ENCODE measurements at regions not wholly inside any gene's neighbourhood (a gene's known extent, or its start where the extent isn't known, plus 50 kb on each side); places are given as distances from the start of the nearest gene placed in this dataset.

DNA sequence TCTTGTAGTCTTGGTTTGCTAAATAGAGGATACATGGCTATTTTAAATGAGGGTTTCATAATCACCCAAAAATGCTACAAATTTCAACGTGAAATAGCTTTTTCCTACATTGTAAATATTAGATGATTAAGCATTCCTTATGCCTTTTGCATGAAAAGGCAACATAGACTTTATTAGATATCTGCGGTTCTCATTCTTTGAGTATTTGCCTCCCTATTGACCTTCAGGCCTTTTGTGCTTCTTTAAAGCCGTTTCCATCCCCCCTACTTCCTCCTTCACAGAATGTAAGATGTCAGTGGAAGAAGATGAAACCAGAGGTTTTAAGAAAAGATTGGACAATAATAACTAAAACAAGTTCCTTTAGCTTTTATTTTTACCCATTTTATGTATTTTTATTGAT, 144.1 kb downstream of the UBE2E3 start:
- 0 out of 3 replicates have a peak, but pooled peaks have one; percentile 25 for ATAC-seq (ENCODE audit: insufficient read depth, low read depth)
- Histone ChIP-seq H3K4me2 (ENCODE audit: insufficient read depth, low read length) (peak overlapping the region; percentile 70), H3K27me3 (ENCODE audit: insufficient read depth, low read length, poor library complexity) (no peaks in the 10 kb centered on the region), H3K9me3 (ENCODE audit: insufficient read depth, low read length, severe bottlenecking) (no peaks in the 10 kb centered on the region), H3K4me3 (ENCODE audit: low read depth in 1 of 2, low read length in 2 of 2) (peak overlapping the region; percentile 8 to 55; a peak in 3 of 4 replicates), H3K4me1 (ENCODE audit: insufficient read depth, low read length) (peaks cover 49% of the 10 kb centered on the region), H4K20me1 (ENCODE audit: insufficient read depth, low read length) (no peaks in the 10 kb centered on the region), H3K36me3 (ENCODE audit: insufficient read depth, low read length) (no peaks in the 10 kb centered on the region; the same call in 1 of the 2 replicates), H3K27ac (ENCODE audit: low read length) (peak overlapping the region; percentile 98), H3K9ac (ENCODE audit: low read depth, low read length) (peak overlapping the region; percentile 62), H3K79me2 (ENCODE audit: insufficient read depth, low read length) (peaks cover 41% of the 10 kb centered on the region), H2AFZ (ENCODE audit: low read depth, low read length) (peak overlapping the region; percentile 78)
- DNase-seq = no peak
- TF ChIP-seq, protein P1, sequence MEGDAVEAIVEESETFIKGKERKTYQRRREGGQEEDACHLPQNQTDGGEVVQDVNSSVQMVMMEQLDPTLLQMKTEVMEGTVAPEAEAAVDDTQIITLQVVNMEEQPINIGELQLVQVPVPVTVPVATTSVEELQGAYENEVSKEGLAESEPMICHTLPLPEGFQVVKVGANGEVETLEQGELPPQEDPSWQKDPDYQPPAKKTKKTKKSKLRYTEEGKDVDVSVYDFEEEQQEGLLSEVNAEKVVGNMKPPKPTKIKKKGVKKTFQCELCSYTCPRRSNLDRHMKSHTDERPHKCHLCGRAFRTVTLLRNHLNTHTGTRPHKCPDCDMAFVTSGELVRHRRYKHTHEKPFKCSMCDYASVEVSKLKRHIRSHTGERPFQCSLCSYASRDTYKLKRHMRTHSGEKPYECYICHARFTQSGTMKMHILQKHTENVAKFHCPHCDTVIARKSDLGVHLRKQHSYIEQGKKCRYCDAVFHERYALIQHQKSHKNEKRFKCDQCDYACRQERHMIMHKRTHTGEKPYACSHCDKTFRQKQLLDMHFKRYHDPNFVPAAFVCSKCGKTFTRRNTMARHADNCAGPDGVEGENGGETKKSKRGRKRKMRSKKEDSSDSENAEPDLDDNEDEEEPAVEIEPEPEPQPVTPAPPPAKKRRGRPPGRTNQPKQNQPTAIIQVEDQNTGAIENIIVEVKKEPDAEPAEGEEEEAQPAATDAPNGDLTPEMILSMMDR (IDR thresholded peaks at IDR 0.05; ENCODE audit: borderline replicate concordance, extremely low read depth, low read length, poor library complexity, severe bottlenecking) = no peak
- no peak for TF ChIP-seq EZH2 (IDR thresholded peaks at IDR 0.05; ENCODE audit: borderline replicate concordance, low read depth, low read length, severe bottlenecking)

DNA sequence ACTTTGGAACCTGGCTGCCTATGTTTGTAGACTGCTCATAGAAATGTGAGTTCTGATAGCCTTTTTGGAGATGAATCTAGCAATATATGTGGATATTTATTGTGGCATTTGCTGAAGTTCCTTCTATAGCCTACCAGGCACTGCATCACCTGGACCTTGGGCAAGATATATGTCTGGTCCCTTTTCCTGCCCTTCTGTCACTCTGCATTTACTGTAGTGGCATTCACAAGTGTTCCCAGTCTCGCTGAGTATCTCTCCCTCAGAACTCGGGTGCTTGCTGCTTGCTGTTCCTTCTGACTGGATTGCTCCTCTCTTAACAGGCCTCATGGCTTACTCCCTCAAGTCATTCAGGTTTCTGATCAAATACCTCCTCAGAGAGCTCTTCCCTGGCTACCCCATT, 145.0 kb downstream of the UBE2E3 start:
- TF ChIP-seq, protein P1 (IDR thresholded peaks at IDR 0.05; ENCODE audit: borderline replicate concordance, extremely low read depth, low read length, poor library complexity, severe bottlenecking) = no peak
- no peak for TF ChIP-seq EZH2 (IDR thresholded peaks at IDR 0.05; ENCODE audit: borderline replicate concordance, low read depth, low read length, severe bottlenecking)
- DNase-seq (no peak), ATAC-seq (ENCODE audit: insufficient read depth, low read depth) (no peak)
- Histone ChIP-seq H2AFZ (ENCODE audit: low read depth, low read length) (peak overlapping the region; percentile 78), H3K27ac (ENCODE audit: low read length) (peak overlapping the region; percentile 98), H3K4me3 (ENCODE audit: low read depth in 1 of 2, low read length in 2 of 2) (peak overlapping the region in 1 of 2 experiments; percentile 55; a peak in 3 of 4 replicates), H4K20me1 (ENCODE audit: insufficient read depth, low read length) (no peaks in the 10 kb centered on the region), H3K79me2 (ENCODE audit: insufficient read depth, low read length) (peaks cover 44% of the 10 kb centered on the region), H3K9me3 (ENCODE audit: insufficient read depth, low read length, severe bottlenecking) (no peaks in the 10 kb centered on the region), H3K4me2 (ENCODE audit: insufficient read depth, low read length) (peak overlapping the region; percentile 70), H3K27me3 (ENCODE audit: insufficient read depth, low read length, poor library complexity) (no peaks in the 10 kb centered on the region), H3K9ac (ENCODE audit: low read depth, low read length) (peak overlapping the region; percentile 62), H3K4me1 (ENCODE audit: insufficient read depth, low read length) (peaks cover 52% of the 10 kb centered on the region), H3K36me3 (ENCODE audit: insufficient read depth, low read length) (no peaks in the 10 kb centered on the region; the same call in 1 of the 2 replicates)

DNA sequence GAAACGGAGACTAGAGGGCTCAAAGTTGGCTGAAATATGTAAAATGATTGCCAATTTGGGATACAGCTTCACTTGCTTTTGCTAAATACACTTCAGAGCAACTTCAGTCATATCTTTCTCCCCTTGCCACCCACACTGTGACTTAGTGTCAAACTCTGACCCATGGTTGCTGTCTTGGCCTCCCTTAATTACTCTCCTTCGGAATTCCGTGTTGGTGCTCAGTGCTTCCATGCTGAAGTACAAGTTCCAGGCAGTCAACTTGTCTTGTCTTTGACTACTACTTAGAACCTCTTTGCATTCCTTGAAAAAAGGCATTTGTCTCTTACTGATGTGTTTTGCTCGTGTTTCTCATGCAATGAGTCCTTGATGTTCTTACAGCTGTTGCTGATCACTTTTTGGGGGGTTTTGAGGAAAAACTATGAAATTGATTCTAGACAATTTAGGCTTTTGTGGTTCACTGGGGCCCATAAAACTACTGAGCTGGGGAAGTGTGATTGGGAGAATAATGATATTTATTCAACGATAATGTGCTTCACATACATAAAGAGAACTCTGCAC, 146.0 kb downstream of the UBE2E3 start:
- Histone ChIP-seq H2AFZ (ENCODE audit: low read depth, low read length) (no peak overlapping the region), H3K9me3 (ENCODE audit: insufficient read depth, low read length, severe bottlenecking) (no peaks in the 10 kb centered on the region), H3K4me3 (ENCODE audit: low read depth in 1 of 2, low read length in 2 of 2) (0 out of 4 replicates have a peak overlapping the region, but pooled peaks of 1 of the 2 experiments have one; percentile 4), H3K4me2 (ENCODE audit: insufficient read depth, low read length) (peak overlapping the region; percentile 70; the same call in 1 of the 2 replicates), H3K4me1 (ENCODE audit: insufficient read depth, low read length) (peaks cover 61% of the 10 kb centered on the region), H3K9ac (ENCODE audit: low read depth, low read length) (no peak overlapping the region), H3K27me3 (ENCODE audit: insufficient read depth, low read length, poor library complexity) (no peaks in the 10 kb centered on the region), H3K27ac (ENCODE audit: low read length) (peak overlapping the region; percentile 50), H3K79me2 (ENCODE audit: insufficient read depth, low read length) (peaks cover 44% of the 10 kb centered on the region), H4K20me1 (ENCODE audit: insufficient read depth, low read length) (no peaks in the 10 kb centered on the region), H3K36me3 (ENCODE audit: insufficient read depth, low read length) (no peaks in the 10 kb centered on the region; the same call in 1 of the 2 replicates)
- no peak for ATAC-seq (ENCODE audit: insufficient read depth, low read depth)
- DNase-seq = no peak
- TF ChIP-seq EZH2 (IDR thresholded peaks at IDR 0.05; ENCODE audit: borderline replicate concordance, low read depth, low read length, severe bottlenecking) = no peak
- TF ChIP-seq, protein P1 (IDR thresholded peaks at IDR 0.05; ENCODE audit: borderline replicate concordance, extremely low read depth, low read length, poor library complexity, severe bottlenecking) = no peak
